NCI-H1105 treated with DMSO at 0.1 percent for 48 hours (cell line): ENCODE measurements at regions not wholly inside any gene's neighbourhood (a gene's known extent, or its start where the extent isn't known, plus 50 kb on each side); places are given as distances from the start of the nearest gene placed in this dataset.

Experiments used
- DNase-seq: peaks from one replicate; lab custom pipeline; 2025; lab: John Stamatoyannopoulos, UW

GRCh38 chr18:42632801-42633200 is 482.7 kb downstream of the RIT2 start:
- DNase-seq = peak; percentile 37

GRCh38 chr18:42635378-42636048 is 480.0 kb downstream of the RIT2 start:
- DNase-seq = no peak

GRCh38 chr18:42636309-42636708 is 479.2 kb downstream of the RIT2 start:
- DNase-seq = no peak

- no peak for DNase-seq
Observed at GRCh38 chr18:42640160-42640559, 475.3 kb downstream of the RIT2 start.

GRCh38 chr18:42641996-42642395 is 473.5 kb downstream of the RIT2 start:
- DNase-seq = no peak

- no peak for DNase-seq
Observed at GRCh38 chr18:42644729-42645131, 470.8 kb downstream of the RIT2 start.

GRCh38 chr18:42649331-42650035 is 466.0 kb downstream of the RIT2 start:
- no peak for DNase-seq

- no peak for DNase-seq
Observed at GRCh38 chr18:42654556-42654955, 460.9 kb downstream of the RIT2 start.

GRCh38 chr18:42657551-42657950 is 457.9 kb downstream of the RIT2 start:
- no peak for DNase-seq

GRCh38 chr18:42658171-42658570 is 457.3 kb downstream of the RIT2 start:
- DNase-seq = no peak

- no peak for DNase-seq
Observed at GRCh38 chr18:42659187-42659586, 456.3 kb downstream of the RIT2 start.

- DNase-seq = no peak
Observed at GRCh38 chr18:42670860-42671259, 444.6 kb downstream of the RIT2 start.

GRCh38 chr18:42675810-42676209 is 439.7 kb downstream of the RIT2 start:
- DNase-seq = peak; percentile 89

GRCh38 chr18:42683094-42683493 is 432.4 kb downstream of the RIT2 start:
- no peak for DNase-seq

GRCh38 chr18:42689310-42689709 is 426.2 kb downstream of the RIT2 start:
- DNase-seq = no peak
